Peyer's patch (tissue), 4 donors: ENCODE measurements at regions not wholly inside any gene's neighbourhood (a gene's known extent, or its start where the extent isn't known, plus 50 kb on each side); places are given as distances from the start of the nearest gene placed in this dataset.
"Not testable (repeated sequence)": the region's sequence is repeated elsewhere in the genome, so short reads cannot be mapped to it uniquely, and the experiment has no call there.

ENCODE experiments used
- CTCF ChIP-seq, 6 experiments: fragments of 450-650 bp in 4 of 6; fragments of 200-600 bp in 2 of 6; sonication (generic) in 1 of 6; IDR thresholded peaks; one replicate each; pipeline ENCODE4 v1.5.1; 2017 to 2019; ENCODE audit warnings: antibody characterized with exemption in 6 of 6, mild to moderate bottlenecking in 3 of 6, moderate library complexity in 1 of 6
- POLR2A ChIP-seq, 2 donors: fragments of 450-650 bp; IDR thresholded peaks; one replicate each; pipeline ENCODE4 v1.5.1; 2017; ENCODE audit warnings: antibody characterized with exemption in 2 of 2, mild to moderate bottlenecking in 2 of 2, moderate library complexity in 2 of 2

GRCh38 chr1:120299433-120300057 lies 115.3 kb upstream of the NBPF8 start:
- TF ChIP-seq CTCF, POLR2A (IDR thresholded peaks at IDR 0.05): not testable (repeated sequence)
